ENCODE measurements at regions not wholly inside any gene's neighbourhood (a gene's known extent, or its start where the extent isn't known, plus 50 kb on each side); places are given as distances from the start of the nearest gene placed in this dataset.

- no peak for TF ChIP-seq ZNF462 (CRISPR knock-in tag; IDR thresholded peaks at IDR 0.05)
- no peak for TF ChIP-seq ZNF331 (CRISPR knock-in tag; IDR thresholded peaks at IDR 0.05; ENCODE audit: low read depth)
- TF ChIP-seq EZH2 (IDR thresholded peaks at IDR 0.05; ENCODE audit: low read depth, unreplicated experiment), result no peak
- no peak for TF ChIP-seq NANOG (IDR thresholded peaks at IDR 0.05; ENCODE audit: borderline replicate concordance)
Measured at GRCh38 chr9:96064826-96065481, 189.5 kb downstream of the ERCC6L2 start (continued).

- H3K36me3 ChIP-seq (ENCODE audit: insufficient read depth), result no peaks in the 10 kb centered on the region
- no peaks in the 10 kb centered on the region for H4K20me1 ChIP-seq (replicated peaks; ENCODE audit: insufficient read depth)
- Mint-ChIP-seq H3K4me1 (peaks cover 6% of the 10 kb centered on the region; the same call in 2 of the 3 replicates), H3K27ac (no peak overlapping the region), H3K36me3 (ENCODE audit: low read depth) (no peaks in the 10 kb centered on the region), H3K27me3 (ENCODE audit: insufficient read depth, low read depth, poor library complexity) (peaks cover 5% of the 10 kb centered on the region), H3K9me3 (no peaks in the 10 kb centered on the region), H3K4me3 (no peak overlapping the region)
- no peak overlapping the region for H3K4me3 ChIP-seq
- no peaks in the 10 kb centered on the region for H3K79me2 ChIP-seq (replicated peaks; ENCODE audit: insufficient read depth)
- H3K4me2 ChIP-seq, result no peak overlapping the region
- no peaks in the 10 kb centered on the region for H3F3A ChIP-seq (replicated peaks; ENCODE audit: low read depth)
- DNase-seq (ENCODE audit: low spot score) (peak; percentile 13), ATAC-seq (no peak)
- H3K9me2 ChIP-seq (ENCODE audit: insufficient read depth), result no peaks in the 10 kb centered on the region
- peaks cover 6% of the 10 kb centered on the region; the same call in 1 of the 2 replicates for H3K4me1 ChIP-seq (ENCODE audit: insufficient read depth)
- H2AFZ ChIP-seq, result no peak overlapping the region
- H3K27ac ChIP-seq (ENCODE audit: low read depth), result no peak overlapping the region
- H3K27me3 ChIP-seq (ENCODE audit: insufficient read depth), result no peaks in the 10 kb centered on the region
- TF ChIP-seq JUNB (IDR thresholded peaks at IDR 0.05; ENCODE audit: unreplicated experiment) (no peak), EZH2 (IDR thresholded peaks at IDR 0.05; ENCODE audit: low read depth, unreplicated experiment) (no peak), STAT1 (IDR thresholded peaks at IDR 0.05; ENCODE audit: unreplicated experiment) (no peak), REST (IDR thresholded peaks at IDR 0.05; ENCODE audit: unreplicated experiment) (no peak), ZNF114 (CRISPR knock-in tag; IDR thresholded peaks at IDR 0.05) (no peak), EZH2phosphoT487 (IDR thresholded peaks at IDR 0.05; ENCODE audit: unreplicated experiment) (no peak), ZNF331 (CRISPR knock-in tag; IDR thresholded peaks at IDR 0.05; ENCODE audit: low read depth) (no peak)
Measured at GRCh38 chr9:96062854-96063253, 187.4 kb downstream of the ERCC6L2 start.
